ENCODE measurements at regions not wholly inside any gene's neighbourhood (a gene's known extent, or its start where the extent isn't known, plus 50 kb on each side); places are given as distances from the start of the nearest gene placed in this dataset.

DNA sequence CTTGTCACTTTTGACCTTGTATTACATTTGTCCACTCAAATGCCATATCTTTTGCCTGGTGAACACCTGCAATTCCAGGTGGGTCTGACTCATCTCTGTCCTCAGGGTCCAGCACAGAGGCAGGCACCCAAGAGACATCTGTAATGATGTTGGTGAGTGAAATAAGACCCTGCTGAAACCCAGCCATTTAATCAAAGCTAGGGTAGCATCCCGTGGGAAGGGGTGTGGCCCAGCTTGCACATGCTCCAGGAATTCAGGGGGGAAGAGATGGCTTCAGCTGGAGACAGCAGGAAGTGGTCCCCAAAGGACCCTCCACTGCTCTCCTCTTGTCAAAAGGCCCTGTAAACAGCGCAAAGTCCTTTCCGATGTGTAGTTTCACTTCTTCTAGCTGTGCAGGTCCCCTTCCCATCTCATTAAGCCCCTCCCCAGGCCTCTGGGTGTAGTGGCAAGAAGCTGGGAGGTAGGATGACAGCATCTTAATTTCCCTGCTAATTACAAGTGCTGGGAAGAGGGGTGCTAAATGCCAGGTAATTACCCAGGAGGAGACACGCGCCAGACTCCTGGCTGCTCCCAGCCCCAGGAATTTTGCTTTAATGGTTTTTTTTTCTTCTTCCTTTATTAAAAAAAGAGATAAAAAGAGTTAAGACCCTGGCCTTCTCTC lies 54.4 kb upstream of the TRABD2B start:
- no peak for DNase-seq

DNA sequence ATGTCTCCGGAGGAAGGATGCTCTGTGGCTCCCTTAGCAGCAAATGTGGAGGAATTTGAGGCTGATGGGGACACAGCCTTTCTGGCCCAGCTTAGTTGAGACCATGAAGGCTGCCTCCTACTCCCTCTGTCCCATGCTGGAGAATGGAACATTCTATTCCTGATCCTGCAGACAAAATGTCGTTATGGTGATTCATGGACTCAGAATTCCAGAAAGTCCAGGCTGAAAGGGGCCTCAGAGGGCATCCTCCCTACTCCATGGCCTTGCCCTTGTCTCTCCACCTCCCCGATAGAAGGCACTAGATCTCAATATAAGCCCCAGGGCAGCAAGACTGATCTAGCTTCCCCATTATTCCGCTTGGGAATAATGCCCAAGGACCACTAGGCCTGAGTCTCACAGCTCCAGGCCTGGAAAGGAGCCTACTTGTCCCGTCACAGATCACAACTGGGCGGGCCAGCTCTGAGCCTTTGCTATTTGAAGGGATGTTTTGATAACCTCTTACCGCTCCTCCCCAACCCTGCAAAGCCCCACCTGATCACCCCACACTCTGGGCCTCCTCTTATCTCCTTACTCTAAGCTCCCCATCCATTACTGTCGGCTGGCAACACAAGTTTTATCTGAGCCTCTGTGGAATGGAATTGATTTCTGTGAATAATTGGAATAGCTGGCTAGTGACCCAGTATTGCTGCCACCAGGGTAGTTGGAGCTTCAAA lies 52.8 kb upstream of the TRABD2B start:
- DNase-seq = no peak

- DNase-seq = no peak
Observed at GRCh38 chr1:48048980-48049379, 51.8 kb upstream of the TRABD2B start.

DNA sequence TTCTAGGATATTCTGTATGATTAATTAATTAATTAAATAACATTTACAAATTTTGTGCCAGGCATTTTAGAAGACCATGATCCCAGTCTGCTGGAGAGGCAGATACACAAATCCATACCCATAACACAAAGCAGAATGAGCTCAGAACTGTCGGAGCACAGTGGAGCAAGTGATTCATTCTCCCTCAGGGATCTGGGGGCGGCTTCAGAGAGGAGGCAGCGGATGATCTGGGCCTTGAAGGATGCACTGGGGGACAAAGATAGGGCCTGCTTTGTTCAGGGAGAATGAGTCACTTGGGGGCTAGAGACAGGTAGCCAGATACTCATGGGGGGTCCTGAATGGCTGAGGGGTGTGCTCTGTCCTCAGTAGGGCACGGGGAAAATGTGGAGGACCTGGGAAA lies 50.9 kb upstream of the TRABD2B start:
- DNase-seq = no peak

GRCh38 chr1:48047116-48047515 lies 49.9 kb upstream of the TRABD2B start:
- DNase-seq = no peak

Measured in central memory CD4-positive, alpha-beta T cell (primary cell).